SU-DHL-6 (cell line): ENCODE measurements at regions not wholly inside any gene's neighbourhood (a gene's known extent, or its start where the extent isn't known, plus 50 kb on each side); places are given as distances from the start of the nearest gene placed in this dataset.

Experiments
- H2AFZ ChIP-seq: fragments of 200-600 bp; sonication (generic); 2 replicates; pipeline ENCODE4 v1.6.1; 2014; ENCODE audit warnings: low read depth, mild to moderate bottlenecking, moderate library complexity, mixed read lengths, antibody characterized with exemption, low read length; ENCODE audit not compliant: severe bottlenecking
- H3F3A ChIP-seq: fragments of 200-600 bp; shearing (Covaris generic); 2 replicates; pipeline ENCODE4 v1.6.0; 2016; ENCODE audit warnings: antibody characterized with exemption, mild to moderate bottlenecking; ENCODE audit not compliant: insufficient read depth
- H3K27ac ChIP-seq: fragments of 200-600 bp; sonication (generic); 2 replicates; pipeline ENCODE4 v1.5.1; 2016; ENCODE audit warnings: low read depth, mild to moderate bottlenecking, low read length, moderate library complexity, mixed read lengths
- H3K27me3 ChIP-seq: fragments of 200-600 bp; sonication (generic), shearing (Covaris generic); 2 replicates; pipeline ENCODE4 v1.6.0; 2014; ENCODE audit warnings: mild to moderate bottlenecking, low read length
- H3K36me3 ChIP-seq: fragments of 200-600 bp; sonication (generic); 2 replicates; pipeline ENCODE4 v1.6.1; 2014; ENCODE audit warnings: mild to moderate bottlenecking, low read length, mixed read lengths
- H3K4me2 ChIP-seq: fragments of 300-600, 200-600 bp; shearing (Covaris generic), sonication (generic); 2 replicates; pipeline ENCODE4 v1.6.0; 2014; ENCODE audit warnings: low read length, low read depth, mild to moderate bottlenecking; ENCODE audit not compliant: poor library complexity, severe bottlenecking
- H3K4me3 ChIP-seq: fragments of 200-600 bp; sonication (generic); 2 replicates; pipeline ENCODE4 v1.5.1; 2014; ENCODE audit warnings: antibody characterized with exemption, low read length, mild to moderate bottlenecking, mixed read lengths; ENCODE audit not compliant: insufficient read depth, poor library complexity, severe bottlenecking
- H3K79me2 ChIP-seq: fragments of 200-600 bp; sonication (generic); 2 replicates; pipeline ENCODE4 v1.6.1; 2014; ENCODE audit warnings: mild to moderate bottlenecking, low read length, moderate library complexity; ENCODE audit not compliant: insufficient read depth
- H3K9ac ChIP-seq: fragments of 200-600 bp; sonication (generic); 2 replicates; pipeline ENCODE4 v1.7.0; 2014; ENCODE audit warnings: mild to moderate bottlenecking, low read length
- H3K9me2 ChIP-seq: fragments of 200-600 bp; sonication (generic); replicated peaks from 2 replicates; pipeline ENCODE4 v1.6.1; 2014; ENCODE audit warnings: low read length; ENCODE audit not compliant: insufficient read depth
- H3K9me3 ChIP-seq: fragments of 200-600 bp; sonication (generic); 2 replicates; pipeline ENCODE4 v1.6.1; 2014; ENCODE audit warnings: low read length, mixed read lengths; ENCODE audit not compliant: insufficient read depth
- H4K20me1 ChIP-seq: fragments of 200-600 bp; sonication (generic); 2 replicates; pipeline ENCODE4 v1.6.1; 2014; ENCODE audit warnings: low read depth, mild to moderate bottlenecking, antibody characterized with exemption, low read length, moderate library complexity, mixed read lengths
- EZH2phosphoT487 ChIP-seq: fragments of 200-600 bp; sonication (generic), shearing (Covaris generic); conservative IDR thresholded peaks from 2 replicates; pipeline ENCODE4 v1.6.1; 2018; ENCODE audit warnings: mild to moderate bottlenecking, antibody characterized with exemption, low read length, moderate library complexity, mixed read lengths
- TF ChIP-seq, protein P1 (sequence below): fragments of 200-600 bp; sonication (generic); IDR thresholded peaks from one replicate; pipeline ENCODE4 v1.5.1; 2017; ENCODE audit warnings: antibody characterized with exemption, mild to moderate bottlenecking, low read length, moderate library complexity; ENCODE audit not compliant: insufficient read depth, poor library complexity, severe bottlenecking

DNA sequence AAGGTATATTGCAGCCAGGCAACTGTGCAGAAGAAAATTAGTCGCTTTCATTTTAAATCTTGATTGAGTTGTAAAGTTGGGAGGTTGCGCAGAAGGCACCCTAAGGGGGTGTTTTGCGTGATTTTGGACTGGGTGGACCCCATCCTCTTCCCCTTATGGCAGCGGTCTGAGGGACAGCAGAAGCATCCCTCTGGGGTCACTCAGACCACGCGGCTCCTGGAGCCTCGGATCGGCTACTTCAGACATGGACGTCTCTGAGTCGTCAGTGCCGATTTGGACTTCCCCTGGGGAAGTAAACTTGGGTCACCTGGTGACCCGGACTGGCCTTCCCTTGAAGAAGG lies 639.0 kb upstream of the DPP6 start:
- Histone ChIP-seq H3K4me2 (no peak overlapping the region), H3K79me2 (no peaks in the 10 kb centered on the region), H3K27ac (no peak overlapping the region), H3K36me3 (no peaks in the 10 kb centered on the region), H2AFZ (no peak overlapping the region), H4K20me1 (no peaks in the 10 kb centered on the region), H3K9ac (no peak overlapping the region), H3F3A (no peaks in the 10 kb centered on the region), H3K9me2 (no peaks in the 10 kb centered on the region), H3K27me3 (no peaks in the 10 kb centered on the region), H3K9me3 (no peaks in the 10 kb centered on the region), H3K4me3 (no peak overlapping the region)
- no peak for TF ChIP-seq EZH2phosphoT487
- TF ChIP-seq, protein P1, sequence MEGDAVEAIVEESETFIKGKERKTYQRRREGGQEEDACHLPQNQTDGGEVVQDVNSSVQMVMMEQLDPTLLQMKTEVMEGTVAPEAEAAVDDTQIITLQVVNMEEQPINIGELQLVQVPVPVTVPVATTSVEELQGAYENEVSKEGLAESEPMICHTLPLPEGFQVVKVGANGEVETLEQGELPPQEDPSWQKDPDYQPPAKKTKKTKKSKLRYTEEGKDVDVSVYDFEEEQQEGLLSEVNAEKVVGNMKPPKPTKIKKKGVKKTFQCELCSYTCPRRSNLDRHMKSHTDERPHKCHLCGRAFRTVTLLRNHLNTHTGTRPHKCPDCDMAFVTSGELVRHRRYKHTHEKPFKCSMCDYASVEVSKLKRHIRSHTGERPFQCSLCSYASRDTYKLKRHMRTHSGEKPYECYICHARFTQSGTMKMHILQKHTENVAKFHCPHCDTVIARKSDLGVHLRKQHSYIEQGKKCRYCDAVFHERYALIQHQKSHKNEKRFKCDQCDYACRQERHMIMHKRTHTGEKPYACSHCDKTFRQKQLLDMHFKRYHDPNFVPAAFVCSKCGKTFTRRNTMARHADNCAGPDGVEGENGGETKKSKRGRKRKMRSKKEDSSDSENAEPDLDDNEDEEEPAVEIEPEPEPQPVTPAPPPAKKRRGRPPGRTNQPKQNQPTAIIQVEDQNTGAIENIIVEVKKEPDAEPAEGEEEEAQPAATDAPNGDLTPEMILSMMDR = no peak

- H3K79me2 ChIP-seq = no peaks in the 10 kb centered on the region
- H3K36me3 ChIP-seq = no peaks in the 10 kb centered on the region
- TF ChIP-seq EZH2phosphoT487 = no peak
- TF ChIP-seq, protein P1 = no peak
- no peak overlapping the region for H3K9ac ChIP-seq
- H3K27ac ChIP-seq = no peak overlapping the region
- H3F3A ChIP-seq = no peaks in the 10 kb centered on the region
- no peaks in the 10 kb centered on the region for H3K9me3 ChIP-seq
- no peaks in the 10 kb centered on the region for H4K20me1 ChIP-seq
- H3K9me2 ChIP-seq = no peaks in the 10 kb centered on the region
- no peaks in the 10 kb centered on the region for H3K27me3 ChIP-seq
- no peak overlapping the region for H2AFZ ChIP-seq
- H3K4me3 ChIP-seq = no peak overlapping the region
- no peak overlapping the region for H3K4me2 ChIP-seq
Observed at GRCh38 chr7:153413540-153414287, 638.5 kb upstream of the DPP6 start.

DNA sequence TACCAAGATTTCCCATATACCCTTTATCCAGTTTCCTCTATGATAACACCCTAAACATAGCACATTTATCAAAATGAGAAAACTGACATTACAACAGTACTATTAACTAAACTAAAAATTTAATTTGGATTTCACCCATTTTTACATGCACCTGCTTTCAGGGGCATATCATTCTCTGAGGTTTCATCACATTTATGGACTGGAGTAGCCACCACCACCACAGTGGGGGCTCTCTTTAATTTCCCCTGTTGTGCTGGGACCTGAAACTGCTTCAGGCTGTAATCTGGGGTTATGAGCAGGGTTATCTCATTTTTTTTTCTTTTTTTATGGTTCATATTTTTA lies 637.9 kb upstream of the DPP6 start:
- no peaks in the 10 kb centered on the region for H3F3A ChIP-seq
- no peaks in the 10 kb centered on the region for H3K27me3 ChIP-seq
- no peak overlapping the region for H3K4me2 ChIP-seq
- H3K9ac ChIP-seq = no peak overlapping the region
- H3K9me2 ChIP-seq = no peaks in the 10 kb centered on the region
- no peak overlapping the region for H2AFZ ChIP-seq
- H3K9me3 ChIP-seq = no peaks in the 10 kb centered on the region
- H3K27ac ChIP-seq = no peak overlapping the region
- no peaks in the 10 kb centered on the region for H3K36me3 ChIP-seq
- no peak overlapping the region for H3K4me3 ChIP-seq
- H3K79me2 ChIP-seq = no peaks in the 10 kb centered on the region
- H4K20me1 ChIP-seq = no peaks in the 10 kb centered on the region
- TF ChIP-seq EZH2phosphoT487 = no peak
- TF ChIP-seq, protein P1 = no peak
